ENCODE measurements at regions not wholly inside any gene's neighbourhood (a gene's known extent, or its start where the extent isn't known, plus 50 kb on each side); places are given as distances from the start of the nearest gene placed in this dataset.

DNA sequence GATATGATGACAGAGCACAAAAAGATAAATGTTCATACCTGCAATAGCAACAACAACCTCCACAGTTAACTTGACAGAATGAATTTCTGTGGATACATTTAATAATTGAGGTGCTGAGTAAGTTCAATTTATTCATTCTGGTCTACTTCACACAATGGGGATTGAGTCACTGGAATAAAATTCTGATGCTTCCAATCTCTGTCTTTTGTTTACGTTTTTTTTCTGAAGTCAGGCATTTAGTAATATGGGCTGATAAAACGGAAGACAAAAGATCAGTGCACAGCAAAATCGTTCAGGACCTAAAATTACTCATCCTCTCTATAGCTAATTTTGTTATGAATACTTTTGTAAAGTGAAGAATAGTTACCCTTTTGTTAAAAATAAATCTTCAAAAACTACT is 565.9 kb upstream of the CCDC54 start:
- H3K36me3 Mint-ChIP-seq (ENCODE audit: unreplicated experiment): no peaks in the 10 kb centered on the region
- no peak overlapping the region for H3K27ac Mint-ChIP-seq (ENCODE audit: unreplicated experiment)
- no peak overlapping the region for H3K4me3 Mint-ChIP-seq (ENCODE audit: unreplicated experiment)
- TF ChIP-seq, protein P1, sequence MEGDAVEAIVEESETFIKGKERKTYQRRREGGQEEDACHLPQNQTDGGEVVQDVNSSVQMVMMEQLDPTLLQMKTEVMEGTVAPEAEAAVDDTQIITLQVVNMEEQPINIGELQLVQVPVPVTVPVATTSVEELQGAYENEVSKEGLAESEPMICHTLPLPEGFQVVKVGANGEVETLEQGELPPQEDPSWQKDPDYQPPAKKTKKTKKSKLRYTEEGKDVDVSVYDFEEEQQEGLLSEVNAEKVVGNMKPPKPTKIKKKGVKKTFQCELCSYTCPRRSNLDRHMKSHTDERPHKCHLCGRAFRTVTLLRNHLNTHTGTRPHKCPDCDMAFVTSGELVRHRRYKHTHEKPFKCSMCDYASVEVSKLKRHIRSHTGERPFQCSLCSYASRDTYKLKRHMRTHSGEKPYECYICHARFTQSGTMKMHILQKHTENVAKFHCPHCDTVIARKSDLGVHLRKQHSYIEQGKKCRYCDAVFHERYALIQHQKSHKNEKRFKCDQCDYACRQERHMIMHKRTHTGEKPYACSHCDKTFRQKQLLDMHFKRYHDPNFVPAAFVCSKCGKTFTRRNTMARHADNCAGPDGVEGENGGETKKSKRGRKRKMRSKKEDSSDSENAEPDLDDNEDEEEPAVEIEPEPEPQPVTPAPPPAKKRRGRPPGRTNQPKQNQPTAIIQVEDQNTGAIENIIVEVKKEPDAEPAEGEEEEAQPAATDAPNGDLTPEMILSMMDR (IDR thresholded peaks at IDR 0.05; ENCODE audit: partially characterized antibody, unreplicated experiment): no peak
- no peaks in the 10 kb centered on the region for H3K9me3 Mint-ChIP-seq (ENCODE audit: unreplicated experiment)
- DNase-seq: no peak
- H3K27me3 Mint-ChIP-seq (ENCODE audit: unreplicated experiment): no peaks in the 10 kb centered on the region
- H3K4me1 Mint-ChIP-seq (ENCODE audit: low read depth, unreplicated experiment): peaks cover 7% of the 10 kb centered on the region

DNA sequence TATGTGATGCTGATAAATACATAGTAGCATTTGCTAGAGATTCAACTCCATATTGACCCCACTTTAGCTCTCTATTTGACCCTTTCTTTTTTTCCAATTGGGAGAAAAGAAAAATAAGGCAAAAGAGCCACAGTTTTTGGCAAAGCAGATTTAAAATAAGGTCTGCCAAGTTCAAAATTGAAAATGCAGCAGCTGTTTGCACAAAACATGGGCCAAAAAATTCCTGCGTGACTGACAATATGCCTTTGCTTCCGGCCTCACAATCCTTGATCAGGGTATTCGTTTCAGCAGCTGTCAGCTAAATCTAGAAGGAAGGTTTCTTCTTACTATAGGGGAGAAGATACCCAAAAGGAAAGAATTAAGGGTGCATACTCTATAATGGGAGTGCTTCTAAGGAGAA is 563.5 kb upstream of the CCDC54 start:
- no peak overlapping the region for H3K27ac Mint-ChIP-seq (ENCODE audit: unreplicated experiment)
- TF ChIP-seq, protein P1 (IDR thresholded peaks at IDR 0.05; ENCODE audit: partially characterized antibody, unreplicated experiment): no peak
- H3K4me3 Mint-ChIP-seq (ENCODE audit: unreplicated experiment): no peak overlapping the region
- H3K27me3 Mint-ChIP-seq (ENCODE audit: unreplicated experiment): no peaks in the 10 kb centered on the region
- H3K36me3 Mint-ChIP-seq (ENCODE audit: unreplicated experiment): no peaks in the 10 kb centered on the region
- no peaks in the 10 kb centered on the region for H3K9me3 Mint-ChIP-seq (ENCODE audit: unreplicated experiment)
- peaks cover 14% of the 10 kb centered on the region for H3K4me1 Mint-ChIP-seq (ENCODE audit: low read depth, unreplicated experiment)
- no peak for DNase-seq

- TF ChIP-seq, protein P1 (IDR thresholded peaks at IDR 0.05; ENCODE audit: partially characterized antibody, unreplicated experiment): no peak
These were observed 563.0 kb upstream of the CCDC54 start for GRCh38 chr3:106814231-106814630.

DNA sequence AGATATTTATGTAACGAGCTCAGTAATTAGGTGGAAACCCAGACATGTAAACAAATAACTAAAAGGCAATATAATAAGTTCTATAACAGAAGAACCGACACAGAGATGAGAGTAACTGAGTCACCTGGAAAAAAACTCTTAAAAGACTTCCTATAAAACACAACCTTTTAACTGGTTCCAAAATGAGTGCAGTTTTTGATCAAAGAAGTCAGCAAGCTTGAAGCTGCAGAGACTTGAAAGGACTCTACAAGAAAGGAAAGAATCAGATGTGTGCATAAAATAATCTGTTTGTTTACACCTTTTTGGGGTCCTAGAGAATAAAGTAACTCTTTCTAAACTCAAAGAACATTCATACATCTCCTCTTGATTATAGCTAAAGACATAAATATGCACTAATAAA is 560.4 kb upstream of the CCDC54 start:
- Mint-ChIP-seq H3K27me3 (ENCODE audit: unreplicated experiment) (peaks cover 5% of the 10 kb centered on the region), H3K36me3 (ENCODE audit: unreplicated experiment) (no peaks in the 10 kb centered on the region), H3K9me3 (ENCODE audit: unreplicated experiment) (peaks cover 8% of the 10 kb centered on the region), H3K4me1 (ENCODE audit: low read depth, unreplicated experiment) (peaks cover 33% of the 10 kb centered on the region), H3K4me3 (ENCODE audit: unreplicated experiment) (no peak overlapping the region), H3K27ac (ENCODE audit: unreplicated experiment) (no peak overlapping the region)
- TF ChIP-seq, protein P1 (IDR thresholded peaks at IDR 0.05; ENCODE audit: partially characterized antibody, unreplicated experiment): no peak
- no peak for DNase-seq

More at GRCh38 chr3:106814231-106814630, 563.0 kb upstream of the CCDC54 start:
- DNase-seq: peak; percentile 13
- peaks cover under 1% of the 10 kb centered on the region for H3K27me3 Mint-ChIP-seq (ENCODE audit: unreplicated experiment)
- peaks cover 16% of the 10 kb centered on the region for H3K4me1 Mint-ChIP-seq (ENCODE audit: low read depth, unreplicated experiment)
- no peaks in the 10 kb centered on the region for H3K36me3 Mint-ChIP-seq (ENCODE audit: unreplicated experiment)
- H3K4me3 Mint-ChIP-seq (ENCODE audit: unreplicated experiment): no peak overlapping the region
- H3K9me3 Mint-ChIP-seq (ENCODE audit: unreplicated experiment): peaks cover 1% of the 10 kb centered on the region
- H3K27ac Mint-ChIP-seq (ENCODE audit: unreplicated experiment): no peak overlapping the region

DNA sequence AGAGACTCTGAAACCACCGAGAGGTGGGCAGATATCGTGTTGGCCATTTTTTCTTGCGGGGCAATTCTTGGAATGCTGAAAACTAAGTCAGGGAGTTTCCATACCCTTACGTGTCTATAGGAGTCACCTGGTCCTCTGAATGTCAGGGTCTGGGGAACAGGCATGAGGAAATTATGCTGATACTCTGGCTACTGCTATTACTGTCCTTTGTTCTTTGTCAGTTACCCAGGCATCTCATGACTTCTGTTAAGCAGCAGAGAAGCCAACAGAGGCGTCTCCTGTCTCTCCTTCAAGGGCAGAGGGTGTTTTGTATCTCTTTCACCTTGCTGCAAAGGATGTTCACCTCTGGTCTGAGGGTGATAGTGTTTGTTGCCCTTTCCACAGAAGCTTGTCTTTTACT is 559.5 kb upstream of the CCDC54 start:
- TF ChIP-seq, protein P1 (IDR thresholded peaks at IDR 0.05; ENCODE audit: partially characterized antibody, unreplicated experiment): no peak
- no peak overlapping the region for H3K4me3 Mint-ChIP-seq (ENCODE audit: unreplicated experiment)
- peaks cover 33% of the 10 kb centered on the region for H3K4me1 Mint-ChIP-seq (ENCODE audit: low read depth, unreplicated experiment)
- peaks cover 8% of the 10 kb centered on the region for H3K9me3 Mint-ChIP-seq (ENCODE audit: unreplicated experiment)
- DNase-seq: no peak
- no peaks in the 10 kb centered on the region for H3K36me3 Mint-ChIP-seq (ENCODE audit: unreplicated experiment)
- H3K27ac Mint-ChIP-seq (ENCODE audit: unreplicated experiment): no peak overlapping the region
- peaks cover 5% of the 10 kb centered on the region for H3K27me3 Mint-ChIP-seq (ENCODE audit: unreplicated experiment)

Data from glutamatergic neuron (in vitro differentiated cells).